ENCODE measurements at regions not wholly inside any gene's neighbourhood (a gene's known extent, or its start where the extent isn't known, plus 50 kb on each side); places are given as distances from the start of the nearest gene placed in this dataset.

GRCh38 chr6:122548820-122549219, 61.4 kb upstream of the PKIB start:
- Histone ChIP-seq H3K4me3 (ENCODE audit: low read depth, low read length, poor library complexity, severe bottlenecking) (no peak overlapping the region), H3K4me2 (ENCODE audit: low read length) (no peak overlapping the region), H3K79me2 (ENCODE audit: insufficient read depth, low read length) (no peaks in the 10 kb centered on the region), H3K27me3 (ENCODE audit: insufficient read depth, low read length) (no peaks in the 10 kb centered on the region), H3K36me3 (ENCODE audit: insufficient read depth, low read length) (no peaks in the 10 kb centered on the region), H4K20me1 (ENCODE audit: insufficient read depth, low read length) (no peaks in the 10 kb centered on the region), H2AFZ (ENCODE audit: low read length) (no peak overlapping the region), H3K9me2 (ENCODE audit: low read depth, low read length) (no peaks in the 10 kb centered on the region), H3K9ac (ENCODE audit: low read length) (no peak overlapping the region), H3K9me3 (ENCODE audit: low read length) (no peaks in the 10 kb centered on the region), H3F3A (ENCODE audit: insufficient read depth, low read length) (no peaks in the 10 kb centered on the region), H3K27ac (ENCODE audit: low read depth, low read length, poor library complexity, severe bottlenecking) (no peak overlapping the region), H3K4me1 (ENCODE audit: insufficient read depth, low read length, severe bottlenecking) (no peaks in the 10 kb centered on the region)
- no peak for TF ChIP-seq EZH2 (IDR thresholded peaks at IDR 0.05; ENCODE audit: borderline replicate concordance, low read length)
- TF ChIP-seq, protein P1, sequence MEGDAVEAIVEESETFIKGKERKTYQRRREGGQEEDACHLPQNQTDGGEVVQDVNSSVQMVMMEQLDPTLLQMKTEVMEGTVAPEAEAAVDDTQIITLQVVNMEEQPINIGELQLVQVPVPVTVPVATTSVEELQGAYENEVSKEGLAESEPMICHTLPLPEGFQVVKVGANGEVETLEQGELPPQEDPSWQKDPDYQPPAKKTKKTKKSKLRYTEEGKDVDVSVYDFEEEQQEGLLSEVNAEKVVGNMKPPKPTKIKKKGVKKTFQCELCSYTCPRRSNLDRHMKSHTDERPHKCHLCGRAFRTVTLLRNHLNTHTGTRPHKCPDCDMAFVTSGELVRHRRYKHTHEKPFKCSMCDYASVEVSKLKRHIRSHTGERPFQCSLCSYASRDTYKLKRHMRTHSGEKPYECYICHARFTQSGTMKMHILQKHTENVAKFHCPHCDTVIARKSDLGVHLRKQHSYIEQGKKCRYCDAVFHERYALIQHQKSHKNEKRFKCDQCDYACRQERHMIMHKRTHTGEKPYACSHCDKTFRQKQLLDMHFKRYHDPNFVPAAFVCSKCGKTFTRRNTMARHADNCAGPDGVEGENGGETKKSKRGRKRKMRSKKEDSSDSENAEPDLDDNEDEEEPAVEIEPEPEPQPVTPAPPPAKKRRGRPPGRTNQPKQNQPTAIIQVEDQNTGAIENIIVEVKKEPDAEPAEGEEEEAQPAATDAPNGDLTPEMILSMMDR (IDR thresholded peaks at IDR 0.05; ENCODE audit: low read length): no peak

GRCh38 chr6:122553697-122554096, 56.5 kb upstream of the PKIB start:
- H4K20me1 ChIP-seq (ENCODE audit: insufficient read depth, low read length): no peaks in the 10 kb centered on the region

DNA sequence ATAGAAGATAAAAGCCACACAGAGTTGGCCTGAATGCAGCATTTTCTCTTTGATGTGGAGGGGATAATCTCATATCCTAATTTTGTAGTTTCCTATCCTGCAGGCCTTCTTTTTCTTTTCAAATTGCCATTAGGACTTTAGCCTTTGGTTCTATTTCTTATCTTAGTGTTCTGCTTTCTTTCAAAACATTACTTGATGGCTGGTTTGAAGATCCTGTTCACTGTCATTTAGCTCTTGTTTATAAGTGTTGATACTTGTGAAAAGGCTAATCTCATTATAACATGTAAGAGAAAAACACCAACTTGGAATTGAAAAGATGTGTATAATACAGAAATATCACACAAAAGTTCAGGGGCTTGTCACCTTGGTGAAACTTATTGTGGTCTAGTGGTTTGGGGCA, 54.6 kb upstream of the PKIB start:
- Histone ChIP-seq H3K79me2 (ENCODE audit: insufficient read depth, low read length) (no peaks in the 10 kb centered on the region), H3F3A (ENCODE audit: insufficient read depth, low read length) (no peaks in the 10 kb centered on the region), H3K27me3 (ENCODE audit: insufficient read depth, low read length) (no peaks in the 10 kb centered on the region), H3K36me3 (ENCODE audit: insufficient read depth, low read length) (no peaks in the 10 kb centered on the region), H3K9ac (ENCODE audit: low read length) (no peak overlapping the region), H3K4me3 (ENCODE audit: low read depth, low read length, poor library complexity, severe bottlenecking) (no peak overlapping the region), H3K27ac (ENCODE audit: low read depth, low read length, poor library complexity, severe bottlenecking) (no peak overlapping the region), H2AFZ (ENCODE audit: low read length) (no peak overlapping the region), H3K4me1 (ENCODE audit: insufficient read depth, low read length, severe bottlenecking) (no peaks in the 10 kb centered on the region), H3K9me3 (ENCODE audit: low read length) (no peaks in the 10 kb centered on the region), H3K9me2 (ENCODE audit: low read depth, low read length) (no peaks in the 10 kb centered on the region), H4K20me1 (ENCODE audit: insufficient read depth, low read length) (no peaks in the 10 kb centered on the region), H3K4me2 (ENCODE audit: low read length) (no peak overlapping the region)
- no peak for TF ChIP-seq EZH2 (IDR thresholded peaks at IDR 0.05; ENCODE audit: borderline replicate concordance, low read length)
- TF ChIP-seq, protein P1 (IDR thresholded peaks at IDR 0.05; ENCODE audit: low read length): no peak

More at GRCh38 chr6:122553697-122554096, 56.5 kb upstream of the PKIB start:
- no peak for TF ChIP-seq EZH2 (IDR thresholded peaks at IDR 0.05; ENCODE audit: borderline replicate concordance, low read length)
- TF ChIP-seq, protein P1 (IDR thresholded peaks at IDR 0.05; ENCODE audit: low read length): no peak
- no peak overlapping the region for H3K9ac ChIP-seq (ENCODE audit: low read length)
- H3K4me2 ChIP-seq (ENCODE audit: low read length): no peak overlapping the region
- H3K27ac ChIP-seq (ENCODE audit: low read depth, low read length, poor library complexity, severe bottlenecking): no peak overlapping the region
- H3K27me3 ChIP-seq (ENCODE audit: insufficient read depth, low read length): no peaks in the 10 kb centered on the region
- H3K4me1 ChIP-seq (ENCODE audit: insufficient read depth, low read length, severe bottlenecking): no peaks in the 10 kb centered on the region
- no peaks in the 10 kb centered on the region for H3K79me2 ChIP-seq (ENCODE audit: insufficient read depth, low read length)
- no peaks in the 10 kb centered on the region for H3K36me3 ChIP-seq (ENCODE audit: insufficient read depth, low read length)
- H3K9me2 ChIP-seq (ENCODE audit: low read depth, low read length): no peaks in the 10 kb centered on the region
- no peak overlapping the region for H3K4me3 ChIP-seq (ENCODE audit: low read depth, low read length, poor library complexity, severe bottlenecking)
- no peaks in the 10 kb centered on the region for H3F3A ChIP-seq (ENCODE audit: insufficient read depth, low read length)
- H2AFZ ChIP-seq (ENCODE audit: low read length): no peak overlapping the region
- no peaks in the 10 kb centered on the region for H3K9me3 ChIP-seq (ENCODE audit: low read length)

All from OCI-LY1 (cell line).